K562 (cell line): ENCODE measurements at regions not wholly inside any gene's neighbourhood (a gene's known extent, or its start where the extent isn't known, plus 50 kb on each side); places are given as distances from the start of the nearest gene placed in this dataset.
A peak's percentile ranks its signal among the peaks of the same experiment; 100 is the strongest.

Experiments
- ATAC-seq: fragments of 200-7000 bp; cut with Tn5 transposase; 3 replicates; pipeline ENCODE4 v1.9.1; 2020; ENCODE audit warnings: moderate library complexity
- BruUV-seq: library from RNA; stranded (reverse); fragments of 400-500 nt; replicated peaks from 2 replicates; lab custom pipeline; 2021; lab: Mats Ljungman, UMichigan
- CTCF ChIA-PET: fragments of 300-600 bp; formaldehyde crosslinking; extraction: SDS; loops from one replicate; lab custom pipeline; 2021; ENCODE audit warnings: low intra/inter-chr PET ratio; lab: Yijun Ruan, JAX
- POLR2A ChIA-PET: fragments of 300-600, 350-650 bp; sonication (Branson Sonifier 250); formaldehyde crosslinking; extraction: SDS; loops from one replicate; lab custom pipeline; 2021; ENCODE audit warnings: antibody characterized with exemption, inconsistent platforms; lab: Yijun Ruan, JAX
- DNase-seq, 4 experiments: peaks; one replicate each; pipeline versions ENCODE4 v3.0.0 to v3.0.0-alpha.2; 2011 to 2018; ENCODE audit warnings: low spot score in 3 of 4, mixed read lengths in 3 of 4; ENCODE audit errors: extremely low read depth in 1 of 4
- FAIRE-seq: peaks from 2 replicates; lab custom pipeline; 2011; peaks lifted over from hg19 to GRCh38; lab: Jason Lieb, UNC
- H2AFZ ChIP-seq: 2 replicates; pipeline ENCODE4 v1.6.0; 2011; ENCODE audit warnings: low read depth, low read length, control low read depth, inconsistent platforms
- H3K27ac ChIP-seq: fragments of 200-600 bp; 3 replicates; pipeline ENCODE4 v1.8.0; 2011; ENCODE audit warnings: low read depth, mild to moderate bottlenecking, control low read depth, inconsistent platforms, low read length, moderate library complexity, mixed read lengths; ENCODE audit errors: extremely low read depth
- H3K27me3 ChIP-seq, 2 experiments: fragments of 300-600 bp in 1 of 2; 2 replicates in 1 of 2; 3 replicates in 1 of 2; pipeline versions ENCODE4 v1.6.0 to v1.8.0; 2011; ENCODE audit warnings: inconsistent platforms in 2 of 2, low read length in 2 of 2, mild to moderate bottlenecking in 1 of 2, mixed read lengths in 1 of 2, moderate library complexity in 1 of 2; ENCODE audit not compliant: control insufficient read depth in 2 of 2, insufficient read depth in 2 of 2
- H3K36me3 ChIP-seq: fragments of 300-600 bp; 3 replicates; pipeline ENCODE4 v1.8.0; 2011; ENCODE audit warnings: mild to moderate bottlenecking, low read length, inconsistent platforms; ENCODE audit not compliant: control insufficient read depth, insufficient read depth
- H3K4me1 ChIP-seq, 2 experiments: fragments of 200-600 bp in 1 of 2; replicated peaks in 1 of 2; 2 replicates in 1 of 2; 3 replicates in 1 of 2; pipeline versions ENCODE4 v1.5.1 to v1.8.0; 2011; ENCODE audit warnings: inconsistent platforms in 2 of 2, low read length in 2 of 2, mild to moderate bottlenecking in 1 of 2, mixed read lengths in 1 of 2, moderate library complexity in 1 of 2; ENCODE audit not compliant: control insufficient read depth in 2 of 2, insufficient read depth in 2 of 2
- H3K4me2 ChIP-seq: 2 replicates; pipeline ENCODE4 v1.6.1; 2011; ENCODE audit warnings: low read length, control low read depth, inconsistent platforms, mixed read lengths; ENCODE audit not compliant: insufficient read depth
- H3K4me3 ChIP-seq: fragments of 200-600 bp; sonication (generic), shearing (Covaris generic); 2 replicates; pipeline ENCODE4 v1.5.1; 2016; ENCODE audit warnings: control low read depth, inconsistent platforms
- H3K79me2 ChIP-seq: fragments of 200-600 bp; 3 replicates; pipeline ENCODE4 v1.8.0; 2011; ENCODE audit warnings: low read length, inconsistent platforms; ENCODE audit not compliant: control insufficient read depth, insufficient read depth
- H3K9ac ChIP-seq, 2 experiments: 2 replicates each; pipeline versions ENCODE4 v1.6.0 to v1.6.1; 2011; ENCODE audit warnings: low read depth in 2 of 2, low read length in 2 of 2, control low read depth in 1 of 2, inconsistent platforms in 1 of 2, mild to moderate bottlenecking in 1 of 2, mixed read lengths in 1 of 2; ENCODE audit not compliant: insufficient read depth in 1 of 2
- H3K9me1 ChIP-seq: one replicate; pipeline ENCODE4 v1.6.0; 2011; ENCODE audit warnings: inconsistent platforms, mild to moderate bottlenecking, low read length, moderate library complexity; ENCODE audit not compliant: control insufficient read depth, insufficient read depth
- H3K9me3 ChIP-seq: replicated peaks from 2 replicates; pipeline ENCODE4 v1.5.1; 2011; ENCODE audit warnings: low read depth, low read length, inconsistent platforms; ENCODE audit not compliant: control insufficient read depth, insufficient read depth
- H4K20me1 ChIP-seq: replicated peaks from 2 replicates; pipeline ENCODE4 v1.6.1; 2011; ENCODE audit warnings: low read length, inconsistent platforms, mixed read lengths; ENCODE audit not compliant: control insufficient read depth, insufficient read depth
- HDAC8 ChIP-seq: fragments of 450-650 bp; IDR thresholded peaks from 2 replicates; pipeline ENCODE4 v1.6.1; 2016; ENCODE audit warnings: mild to moderate bottlenecking, missing genetic modification characterization, moderate library complexity, missing compliant biosample characterization
- NFXL1 ChIP-seq: fragments of 450-650 bp; formaldehyde crosslinking; IDR thresholded peaks from 2 replicates; pipeline ENCODE4 v1.4.0; 2021; ENCODE audit warnings: mild to moderate bottlenecking
- RAD21 ChIP-seq, 2 experiments: fragments of 250-450 bp in 1 of 2; fragments of 450-650 bp in 1 of 2; sonication (Bioruptor Pico) in 1 of 2; formaldehyde crosslinking in 1 of 2; IDR thresholded peaks in 1 of 2; conservative IDR thresholded peaks in 1 of 2; 2 replicates each; pipeline versions ENCODE4 v1.4.0 to v1.8.0; 2020 to 2022; ENCODE audit warnings: mild to moderate bottlenecking in 2 of 2, moderate library complexity in 1 of 2
- YY1 ChIP-seq, 3 experiments: IDR thresholded peaks; 2 replicates each; pipeline ENCODE4 v1.6.1; 2011; ENCODE audit warnings: low read length in 2 of 3, mild to moderate bottlenecking in 2 of 3, moderate library complexity in 2 of 3, borderline replicate concordance in 1 of 3, control low read depth in 1 of 3, low read depth in 1 of 3; ENCODE audit not compliant: insufficient read depth in 3 of 3, insufficient replicate concordance in 2 of 3, control insufficient read depth in 1 of 3, insufficient read length in 1 of 3; ENCODE audit errors: extremely low read depth in 1 of 3
- ZNF24 ChIP-seq: fragments of 450-650 bp; IDR thresholded peaks from 2 replicates; pipeline ENCODE4 v1.6.1; 2016
- WGBS: fragments of 100-300 bp; shearing (Covaris generic); methylation state at CpG from one replicate; pipeline ENCODE4 v1.1.6; 2016; ENCODE audit warnings: low coverage, mixed read lengths; ENCODE audit not compliant: insufficient coverage; ENCODE audit errors: missing lambda C conversion rate; 5-methylcytosine and 5-hydroxymethylcytosine counted together
- in situ Hi-C: fragments of 300-500 bp; cut with MboI; formaldehyde crosslinking; loops from 4 replicates; pipeline ENCODE4 v1.15.0; 2018; ENCODE audit warnings: inconsistent platforms, mixed read lengths
- intact Hi-C: fragments of 100-400 bp; cut with micrococcal nuclease; formaldehyde crosslinking; loops from 2 replicates; pipeline ENCODE4 v1.14.2; 2022
- TF ChIP-seq, protein P1 (sequence below), 2 experiments: IDR thresholded peaks; 2 replicates each; pipeline ENCODE4 v1.6.1; 2011; ENCODE audit warnings: borderline replicate concordance in 1 of 2, control low read depth in 1 of 2, low read depth in 1 of 2, low read length in 1 of 2, mild to moderate bottlenecking in 1 of 2, mixed read lengths in 1 of 2, moderate library complexity in 1 of 2; ENCODE audit not compliant: insufficient read depth in 1 of 2, insufficient read length in 1 of 2, poor library complexity in 1 of 2, severe bottlenecking in 1 of 2; ENCODE audit errors: extremely low read depth in 1 of 2
- TF ChIP-seq, protein P2 (sequence below): fragments of 250-450 bp; sonication (Bioruptor Pico); IDR thresholded peaks from 2 replicates; pipeline ENCODE4 v1.5.0; 2021
- TF ChIP-seq, protein P3 (sequence below), 3 experiments: IDR thresholded peaks in 2 of 3; conservative IDR thresholded peaks in 1 of 3; 2 replicates each; pipeline ENCODE4 v1.5.1; 2011 to 2012; ENCODE audit warnings: low read length in 3 of 3, mild to moderate bottlenecking in 3 of 3, control low read depth in 2 of 3, improper control_type of control experiment in 1 of 3, inconsistent platforms in 1 of 3, low read depth in 1 of 3, mixed read lengths in 1 of 3, moderate library complexity in 1 of 3; ENCODE audit not compliant: insufficient read depth in 2 of 3
- TF ChIP-seq, protein P4 (sequence below): sonication (generic); IDR thresholded peaks from 2 replicates; pipeline ENCODE4 v1.6.1; 2016

DNA sequence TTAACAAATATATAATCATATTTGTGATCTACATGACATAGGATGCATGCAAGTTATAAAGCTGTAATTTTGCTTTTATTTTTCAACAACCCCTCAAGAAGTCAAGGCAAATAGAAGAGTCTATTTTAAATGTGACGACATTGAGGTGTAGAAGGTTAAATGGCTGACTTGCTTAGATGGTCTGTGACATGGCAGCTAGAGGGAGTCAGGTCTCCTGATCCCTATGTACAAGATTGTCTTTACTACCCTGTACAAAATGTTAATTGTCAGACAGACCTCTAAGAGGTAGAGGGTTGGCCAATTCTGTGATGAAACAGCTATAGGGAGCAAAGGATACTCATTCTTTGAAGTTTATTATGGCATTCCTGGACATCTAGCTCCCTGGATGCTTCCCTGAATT lies 380.9 kb upstream of the MEF2C start:
- H3K36me3 ChIP-seq, result no peaks in the 10 kb centered on the region
- 45% methylated on average over 1 of the region's 1 CpG for WGBS
- H3K27me3 ChIP-seq, result no peaks in the 10 kb centered on the region
- H4K20me1 ChIP-seq, result no peaks in the 10 kb centered on the region
- no peak overlapping the region for H3K9ac ChIP-seq
- no peak overlapping the region for H3K27ac ChIP-seq
- intact Hi-C loops (loop anchor here (10.0 kb wide), 1 partner anchor 461 kb away; no protein-coding TSS in a partner anchor), in situ Hi-C loops (no loop called here)
- H3K4me3 ChIP-seq, result no peak overlapping the region
- FAIRE-seq (no peak), DNase-seq (no peak), ATAC-seq (peak; percentile 56)
- H3K9me1 ChIP-seq, result no peaks in the 10 kb centered on the region
- H3K79me2 ChIP-seq, result no peaks in the 10 kb centered on the region
- H3K9me3 ChIP-seq, result no peaks in the 10 kb centered on the region
- ChIA-PET CTCF (no interaction called here), POLR2A (interaction anchor here (0.5 kb wide), 1 partner anchor 1699 kb away, joined by 3 read pairs; no protein-coding TSS in a partner anchor)
- BruUV-seq, result no TSS peak
- no peaks in the 10 kb centered on the region; a peak in 1 of 5 replicates for H3K4me1 ChIP-seq
- no peak overlapping the region for H3K4me2 ChIP-seq
- TF ChIP-seq RAD21 (CRISPR knock-in tag; conservative IDR thresholded peaks at IDR 0.05 in 1 of 2, IDR thresholded peaks at IDR 0.05 in 1 of 2) (peak in 1 of 2 experiments; percentile 37; a peak in 2 of 4 replicates), YY1 (IDR thresholded peaks at IDR 0.05; ENCODE audit: borderline replicate concordance in 1 of 3, control insufficient read depth in 1 of 3, extremely low read depth in 1 of 3, insufficient read depth in 3 of 3, insufficient read length in 1 of 3, insufficient replicate concordance in 2 of 3, low read depth in 1 of 3, low read length in 2 of 3) (peak in 1 of 3 experiments; percentile 13), NFXL1 (no peak), ZNF24 (no peak), HDAC8 (no peak)
- TF ChIP-seq, protein P1, sequence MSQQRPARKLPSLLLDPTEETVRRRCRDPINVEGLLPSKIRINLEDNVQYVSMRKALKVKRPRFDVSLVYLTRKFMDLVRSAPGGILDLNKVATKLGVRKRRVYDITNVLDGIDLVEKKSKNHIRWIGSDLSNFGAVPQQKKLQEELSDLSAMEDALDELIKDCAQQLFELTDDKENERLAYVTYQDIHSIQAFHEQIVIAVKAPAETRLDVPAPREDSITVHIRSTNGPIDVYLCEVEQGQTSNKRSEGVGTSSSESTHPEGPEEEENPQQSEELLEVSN (IDR thresholded peaks at IDR 0.05; ENCODE audit: borderline replicate concordance in 1 of 2, extremely low read depth in 1 of 2, insufficient read depth in 1 of 2, insufficient read length in 1 of 2, low read depth in 1 of 2, low read length in 1 of 2, poor library complexity in 1 of 2, severe bottlenecking in 1 of 2), result no peak
- TF ChIP-seq, protein P2, sequence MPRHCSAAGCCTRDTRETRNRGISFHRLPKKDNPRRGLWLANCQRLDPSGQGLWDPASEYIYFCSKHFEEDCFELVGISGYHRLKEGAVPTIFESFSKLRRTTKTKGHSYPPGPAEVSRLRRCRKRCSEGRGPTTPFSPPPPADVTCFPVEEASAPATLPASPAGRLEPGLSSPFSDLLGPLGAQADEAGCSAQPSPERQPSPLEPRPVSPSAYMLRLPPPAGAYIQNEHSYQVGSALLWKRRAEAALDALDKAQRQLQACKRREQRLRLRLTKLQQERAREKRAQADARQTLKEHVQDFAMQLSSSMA (CRISPR knock-in tag), result no peak
- TF ChIP-seq, protein P3, sequence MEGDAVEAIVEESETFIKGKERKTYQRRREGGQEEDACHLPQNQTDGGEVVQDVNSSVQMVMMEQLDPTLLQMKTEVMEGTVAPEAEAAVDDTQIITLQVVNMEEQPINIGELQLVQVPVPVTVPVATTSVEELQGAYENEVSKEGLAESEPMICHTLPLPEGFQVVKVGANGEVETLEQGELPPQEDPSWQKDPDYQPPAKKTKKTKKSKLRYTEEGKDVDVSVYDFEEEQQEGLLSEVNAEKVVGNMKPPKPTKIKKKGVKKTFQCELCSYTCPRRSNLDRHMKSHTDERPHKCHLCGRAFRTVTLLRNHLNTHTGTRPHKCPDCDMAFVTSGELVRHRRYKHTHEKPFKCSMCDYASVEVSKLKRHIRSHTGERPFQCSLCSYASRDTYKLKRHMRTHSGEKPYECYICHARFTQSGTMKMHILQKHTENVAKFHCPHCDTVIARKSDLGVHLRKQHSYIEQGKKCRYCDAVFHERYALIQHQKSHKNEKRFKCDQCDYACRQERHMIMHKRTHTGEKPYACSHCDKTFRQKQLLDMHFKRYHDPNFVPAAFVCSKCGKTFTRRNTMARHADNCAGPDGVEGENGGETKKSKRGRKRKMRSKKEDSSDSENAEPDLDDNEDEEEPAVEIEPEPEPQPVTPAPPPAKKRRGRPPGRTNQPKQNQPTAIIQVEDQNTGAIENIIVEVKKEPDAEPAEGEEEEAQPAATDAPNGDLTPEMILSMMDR (IDR thresholded peaks at IDR 0.05 in 2 of 3, conservative IDR thresholded peaks at IDR 0.05 in 1 of 3; ENCODE audit: insufficient read depth in 2 of 3, low read depth in 1 of 3, low read length in 3 of 3), result peak in 1 of 3 experiments; percentile 25; a peak in 1 of 6 replicates
- TF ChIP-seq, protein P4, sequence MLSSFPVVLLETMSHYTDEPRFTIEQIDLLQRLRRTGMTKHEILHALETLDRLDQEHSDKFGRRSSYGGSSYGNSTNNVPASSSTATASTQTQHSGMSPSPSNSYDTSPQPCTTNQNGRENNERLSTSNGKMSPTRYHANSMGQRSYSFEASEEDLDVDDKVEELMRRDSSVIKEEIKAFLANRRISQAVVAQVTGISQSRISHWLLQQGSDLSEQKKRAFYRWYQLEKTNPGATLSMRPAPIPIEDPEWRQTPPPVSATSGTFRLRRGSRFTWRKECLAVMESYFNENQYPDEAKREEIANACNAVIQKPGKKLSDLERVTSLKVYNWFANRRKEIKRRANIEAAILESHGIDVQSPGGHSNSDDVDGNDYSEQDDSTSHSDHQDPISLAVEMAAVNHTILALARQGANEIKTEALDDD, result no peak
- no peak overlapping the region for H2AFZ ChIP-seq
